ENCODE measurements at regions not wholly inside any gene's neighbourhood (a gene's known extent, or its start where the extent isn't known, plus 50 kb on each side); places are given as distances from the start of the nearest gene placed in this dataset.

DNA sequence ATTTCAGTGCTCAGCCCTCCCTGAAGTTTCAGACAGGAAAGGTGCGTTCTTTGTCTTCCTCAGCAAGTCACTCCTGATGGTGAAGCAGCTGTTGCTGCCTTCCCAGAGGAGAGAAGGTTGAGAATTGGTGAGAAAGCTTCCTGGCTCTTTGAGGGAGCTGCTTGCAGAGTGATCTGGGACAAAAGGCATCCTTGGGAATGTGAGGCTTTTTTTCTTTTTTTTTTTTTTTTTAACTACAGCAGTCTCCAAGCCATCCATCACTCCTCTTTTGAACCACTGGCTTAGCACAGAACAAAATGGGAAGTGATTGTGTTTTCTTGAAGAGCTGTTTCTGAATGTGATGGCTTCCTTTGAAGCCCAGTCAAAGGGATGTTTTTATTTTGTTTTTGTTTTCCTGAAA is 120.4 kb upstream of the LRIG3 start:
- TF ChIP-seq, protein P1, sequence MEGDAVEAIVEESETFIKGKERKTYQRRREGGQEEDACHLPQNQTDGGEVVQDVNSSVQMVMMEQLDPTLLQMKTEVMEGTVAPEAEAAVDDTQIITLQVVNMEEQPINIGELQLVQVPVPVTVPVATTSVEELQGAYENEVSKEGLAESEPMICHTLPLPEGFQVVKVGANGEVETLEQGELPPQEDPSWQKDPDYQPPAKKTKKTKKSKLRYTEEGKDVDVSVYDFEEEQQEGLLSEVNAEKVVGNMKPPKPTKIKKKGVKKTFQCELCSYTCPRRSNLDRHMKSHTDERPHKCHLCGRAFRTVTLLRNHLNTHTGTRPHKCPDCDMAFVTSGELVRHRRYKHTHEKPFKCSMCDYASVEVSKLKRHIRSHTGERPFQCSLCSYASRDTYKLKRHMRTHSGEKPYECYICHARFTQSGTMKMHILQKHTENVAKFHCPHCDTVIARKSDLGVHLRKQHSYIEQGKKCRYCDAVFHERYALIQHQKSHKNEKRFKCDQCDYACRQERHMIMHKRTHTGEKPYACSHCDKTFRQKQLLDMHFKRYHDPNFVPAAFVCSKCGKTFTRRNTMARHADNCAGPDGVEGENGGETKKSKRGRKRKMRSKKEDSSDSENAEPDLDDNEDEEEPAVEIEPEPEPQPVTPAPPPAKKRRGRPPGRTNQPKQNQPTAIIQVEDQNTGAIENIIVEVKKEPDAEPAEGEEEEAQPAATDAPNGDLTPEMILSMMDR (IDR thresholded peaks at IDR 0.05): no peak
- TF ChIP-seq POLR2A (IDR thresholded peaks at IDR 0.05): no peak

All from stomach (tissue), 4 donors.